ENCODE measurements at regions not wholly inside any gene's neighbourhood (a gene's known extent, or its start where the extent isn't known, plus 50 kb on each side); places are given as distances from the start of the nearest gene placed in this dataset.
"Not testable (repeated sequence)": the region's sequence is repeated elsewhere in the genome, so short reads cannot be mapped to it uniquely, and the experiment has no call there.

- DNase-seq (ENCODE audit: low read depth in 1 of 2, low spot score in 1 of 2); H3K4me3 ChIP-seq (replicated peaks; ENCODE audit: insufficient read depth, low read length); H3K27ac ChIP-seq (replicated peaks); H3K27me3 ChIP-seq (ENCODE audit: insufficient read depth, poor library complexity, severe bottlenecking): not testable (repeated sequence)
These were observed 169.9 kb downstream of the NEDD1 start for GRCh38 chr12:97076912-97077311.

GRCh38 chr12:97082029-97082428 lies 175.0 kb downstream of the NEDD1 start:
- TF ChIP-seq POLR2AphosphoS5 (IDR thresholded peaks at IDR 0.05; ENCODE audit: low read depth) = no peak
- TF ChIP-seq SPI1 (IDR thresholded peaks at IDR 0.05; ENCODE audit: borderline replicate concordance, low read depth) = no peak
- no peak for TF ChIP-seq CTCF (IDR thresholded peaks at IDR 0.05; ENCODE audit: insufficient read depth, low read length)
- no peak for TF ChIP-seq GABPA (IDR thresholded peaks at IDR 0.05; ENCODE audit: low read depth)
- TF ChIP-seq REST (IDR thresholded peaks at IDR 0.05; ENCODE audit: insufficient replicate concordance, low read depth) = no peak
- H3K4me3 ChIP-seq (replicated peaks; ENCODE audit: insufficient read depth, low read length) = no peak overlapping the region
- no peak for DNase-seq (ENCODE audit: low read depth in 1 of 2, low spot score in 1 of 2)

GRCh38 chr12:97093187-97093683 lies 186.2 kb downstream of the NEDD1 start:
- TF ChIP-seq CTCF (IDR thresholded peaks at IDR 0.05; ENCODE audit: insufficient read depth, low read length) = no peak
- no peak for TF ChIP-seq REST (IDR thresholded peaks at IDR 0.05; ENCODE audit: insufficient replicate concordance, low read depth)
- TF ChIP-seq SPI1 (IDR thresholded peaks at IDR 0.05; ENCODE audit: borderline replicate concordance, low read depth) = no peak
- TF ChIP-seq POLR2AphosphoS5 (IDR thresholded peaks at IDR 0.05; ENCODE audit: low read depth) = no peak
- TF ChIP-seq GABPA (IDR thresholded peaks at IDR 0.05; ENCODE audit: low read depth) = no peak
- H3K27ac ChIP-seq (replicated peaks) = no peak overlapping the region
- no peaks in the 10 kb centered on the region for H3K27me3 ChIP-seq (ENCODE audit: insufficient read depth, poor library complexity, severe bottlenecking)
- no peak overlapping the region for H3K4me3 ChIP-seq (replicated peaks; ENCODE audit: insufficient read depth, low read length)
- DNase-seq (ENCODE audit: low read depth in 1 of 2, low spot score in 1 of 2) = no peak

More at GRCh38 chr12:97082029-97082428, 175.0 kb downstream of the NEDD1 start:
- Histone ChIP-seq H3K27ac (replicated peaks) (no peak overlapping the region), H3K27me3 (ENCODE audit: insufficient read depth, poor library complexity, severe bottlenecking) (no peaks in the 10 kb centered on the region)

GRCh38 chr12:97097734-97098133 lies 190.7 kb downstream of the NEDD1 start:
- Histone ChIP-seq H3K4me3 (replicated peaks; ENCODE audit: insufficient read depth, low read length) (no peak overlapping the region), H3K27ac (replicated peaks) (no peak overlapping the region), H3K27me3 (ENCODE audit: insufficient read depth, poor library complexity, severe bottlenecking) (no peaks in the 10 kb centered on the region)
- DNase-seq (ENCODE audit: low read depth in 1 of 2, low spot score in 1 of 2) = no peak
- no peak for TF ChIP-seq CTCF (IDR thresholded peaks at IDR 0.05; ENCODE audit: insufficient read depth, low read length)
- TF ChIP-seq SPI1 (IDR thresholded peaks at IDR 0.05; ENCODE audit: borderline replicate concordance, low read depth) = no peak
- TF ChIP-seq POLR2AphosphoS5 (IDR thresholded peaks at IDR 0.05; ENCODE audit: low read depth) = no peak
- TF ChIP-seq REST (IDR thresholded peaks at IDR 0.05; ENCODE audit: insufficient replicate concordance, low read depth) = no peak
- no peak for TF ChIP-seq GABPA (IDR thresholded peaks at IDR 0.05; ENCODE audit: low read depth)
